ENCODE measurements at regions not wholly inside any gene's neighbourhood (a gene's known extent, or its start where the extent isn't known, plus 50 kb on each side); places are given as distances from the start of the nearest gene placed in this dataset.

DNA sequence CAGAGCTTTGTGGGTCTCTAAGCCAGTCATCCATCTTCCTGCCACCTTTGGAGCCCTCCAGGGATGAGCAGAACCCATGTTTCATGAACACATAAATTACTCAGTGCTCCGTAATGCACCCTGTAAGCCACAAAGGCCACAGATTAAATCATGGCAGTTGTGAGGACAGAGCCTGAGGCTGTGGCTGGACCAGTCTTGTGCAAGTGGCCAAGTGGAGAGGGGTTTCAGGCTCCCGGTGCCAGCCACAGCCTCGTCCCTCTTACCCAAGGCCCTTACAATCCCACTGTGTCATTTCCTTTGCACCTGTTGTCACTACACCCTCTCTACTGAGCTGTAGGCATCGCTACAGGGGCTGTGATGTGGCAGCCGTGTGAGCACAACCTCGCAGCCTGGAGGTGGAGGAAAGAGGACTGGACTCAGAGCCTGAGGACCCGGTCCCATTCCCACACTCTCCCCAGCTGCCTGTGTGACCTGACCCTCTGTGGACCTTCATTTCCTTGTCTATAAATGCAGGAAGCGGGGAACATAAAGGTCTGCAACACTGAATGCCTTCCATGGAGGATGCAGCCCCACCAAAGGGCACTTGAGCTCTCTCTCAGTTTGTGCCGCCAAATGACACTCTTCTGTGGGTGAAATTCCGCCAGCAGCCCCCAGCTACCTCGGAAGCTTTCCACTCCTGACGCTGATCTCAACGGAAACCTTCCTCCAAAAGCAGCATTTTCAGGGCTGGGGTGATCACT is 792.0 kb downstream of the UQCRFS1 start:
- DNase-seq (ENCODE audit: low spot score), result no peak

- DNase-seq (ENCODE audit: low spot score), result no peak
Measured at GRCh38 chr19:28419312-28419711, 793.6 kb downstream of the UQCRFS1 start.

DNA sequence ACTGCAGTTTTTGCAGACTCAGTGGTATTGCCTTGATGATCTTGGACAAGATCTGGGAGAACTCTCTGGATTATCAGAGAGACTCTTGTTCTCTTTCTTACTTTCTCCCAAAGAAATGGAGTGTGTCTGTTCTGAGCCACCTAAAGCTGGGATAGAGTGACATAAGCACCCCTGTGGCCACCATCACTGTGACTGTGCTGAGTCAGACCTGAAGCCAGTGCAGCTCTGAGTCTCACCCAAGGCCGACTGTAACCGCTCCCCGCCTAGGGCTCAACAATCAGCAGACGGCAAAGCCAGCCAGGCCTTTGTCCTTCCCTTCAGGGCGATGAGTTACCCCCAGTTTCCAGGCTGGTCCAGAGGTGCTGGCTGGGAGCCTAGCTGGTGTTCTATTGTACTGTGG is 795.6 kb downstream of the UQCRFS1 start:
- DNase-seq (ENCODE audit: low spot score), result no peak

GRCh38 chr19:28416245-28416644 is 796.7 kb downstream of the UQCRFS1 start:
- no peak for DNase-seq (ENCODE audit: low spot score)

DNA sequence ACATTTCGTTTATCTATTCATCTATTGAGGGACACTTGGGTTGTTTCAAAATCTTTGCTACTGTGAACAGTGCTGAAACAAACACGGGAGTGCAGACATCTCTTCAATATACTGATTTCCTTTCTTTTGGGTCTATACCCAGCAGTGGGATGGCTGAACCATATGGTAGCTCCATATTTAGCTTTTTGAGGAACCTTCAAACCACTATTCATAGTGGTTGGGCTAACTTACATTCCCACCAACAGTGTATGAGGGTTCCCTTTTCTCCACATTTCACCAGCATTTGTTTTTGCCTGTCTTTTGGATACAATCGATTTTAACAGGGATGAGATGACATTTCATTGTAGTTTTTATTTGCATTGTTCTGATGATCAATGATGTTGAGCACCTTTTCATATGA is 798.2 kb downstream of the UQCRFS1 start:
- no peak for DNase-seq (ENCODE audit: low spot score)

DNA sequence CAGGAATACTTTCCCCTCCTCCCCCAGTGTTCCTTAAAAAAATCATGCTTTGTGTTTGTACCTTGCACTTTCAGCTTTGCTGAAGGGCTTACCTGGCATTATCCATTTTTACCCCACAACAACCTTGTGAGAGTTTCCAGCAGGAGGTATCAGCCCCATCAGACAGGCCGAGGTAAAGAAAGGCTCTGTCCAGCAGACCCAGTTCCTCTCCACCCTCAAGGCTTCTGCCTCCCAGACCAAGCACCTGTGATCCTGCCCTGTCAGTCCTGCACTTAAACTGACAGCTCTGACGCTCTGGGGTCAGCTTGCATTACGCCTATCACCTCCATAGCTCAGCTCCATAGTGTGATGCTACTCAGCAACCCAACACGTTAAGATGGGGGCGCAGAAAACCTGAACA is 803.1 kb downstream of the UQCRFS1 start:
- DNase-seq (ENCODE audit: low spot score), result no peak

DNA sequence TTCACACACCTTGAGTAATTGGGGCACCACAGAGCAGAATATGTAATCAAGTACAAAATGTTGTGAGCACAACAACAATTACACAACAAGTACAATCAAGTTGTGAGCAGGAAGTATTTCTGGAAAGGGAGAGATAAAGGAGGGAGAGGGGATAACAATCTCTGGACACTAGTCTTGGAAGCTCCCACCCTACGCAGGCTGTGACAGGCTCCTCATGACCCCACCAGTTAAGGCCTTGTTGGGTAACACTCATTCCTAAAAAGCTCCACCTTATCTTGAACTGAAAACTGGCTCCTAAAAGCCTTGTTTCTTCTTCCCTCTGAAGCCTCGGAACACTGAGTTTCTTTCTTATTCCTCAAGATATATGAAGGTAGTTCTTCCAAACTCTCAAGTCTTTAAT is 806.0 kb downstream of the UQCRFS1 start:
- no peak for DNase-seq (ENCODE audit: low spot score)

DNA sequence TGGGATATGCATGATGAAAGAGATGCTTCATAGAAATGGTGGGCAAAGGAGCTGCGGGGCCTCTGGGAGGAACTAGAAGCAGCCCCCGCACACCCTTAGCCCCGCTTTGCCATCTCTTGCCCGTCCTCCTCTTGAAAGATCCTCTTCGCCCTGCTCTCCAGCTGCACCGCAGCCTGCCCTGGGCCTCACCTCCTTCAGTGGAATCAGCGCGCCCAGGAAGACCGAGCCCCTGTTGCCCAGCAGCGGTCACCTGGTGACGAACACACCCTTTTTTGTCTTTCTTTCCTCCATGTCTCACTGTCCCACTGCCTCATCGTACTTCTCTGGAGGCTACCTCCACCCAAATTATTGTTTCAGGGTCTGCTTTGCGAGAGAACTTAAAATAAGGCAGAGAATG is 807.6 kb downstream of the UQCRFS1 start:
- DNase-seq (ENCODE audit: low spot score), result no peak

- DNase-seq (ENCODE audit: low spot score), result no peak
Measured at GRCh38 chr19:28404472-28404871, 808.5 kb downstream of the UQCRFS1 start.

DNA sequence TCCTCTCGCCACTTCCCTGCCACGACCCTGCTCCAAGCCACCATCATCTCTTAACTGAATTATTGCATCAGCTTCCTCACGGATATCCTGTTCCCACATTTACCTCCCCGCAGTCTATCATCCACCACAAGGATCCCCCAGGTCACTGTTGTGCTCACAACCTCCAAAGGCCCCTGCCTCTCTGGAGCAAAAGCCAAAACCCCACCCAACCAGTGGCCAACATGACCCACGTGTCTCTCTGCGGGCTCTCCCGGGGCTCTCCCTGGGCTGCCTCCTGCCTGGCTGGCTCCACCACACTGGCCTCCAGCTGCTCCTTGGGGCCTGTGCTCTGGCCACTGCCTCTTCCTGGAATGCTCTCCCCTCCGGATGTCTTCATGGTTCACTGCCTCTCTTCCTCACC is 809.3 kb downstream of the UQCRFS1 start:
- DNase-seq (ENCODE audit: low spot score), result no peak

GRCh38 chr19:28402701-28403290 is 810.2 kb downstream of the UQCRFS1 start:
- no peak for DNase-seq (ENCODE audit: low spot score)

GRCh38 chr19:28401739-28402424 is 811.1 kb downstream of the UQCRFS1 start:
- no peak for DNase-seq (ENCODE audit: low spot score)

DNA sequence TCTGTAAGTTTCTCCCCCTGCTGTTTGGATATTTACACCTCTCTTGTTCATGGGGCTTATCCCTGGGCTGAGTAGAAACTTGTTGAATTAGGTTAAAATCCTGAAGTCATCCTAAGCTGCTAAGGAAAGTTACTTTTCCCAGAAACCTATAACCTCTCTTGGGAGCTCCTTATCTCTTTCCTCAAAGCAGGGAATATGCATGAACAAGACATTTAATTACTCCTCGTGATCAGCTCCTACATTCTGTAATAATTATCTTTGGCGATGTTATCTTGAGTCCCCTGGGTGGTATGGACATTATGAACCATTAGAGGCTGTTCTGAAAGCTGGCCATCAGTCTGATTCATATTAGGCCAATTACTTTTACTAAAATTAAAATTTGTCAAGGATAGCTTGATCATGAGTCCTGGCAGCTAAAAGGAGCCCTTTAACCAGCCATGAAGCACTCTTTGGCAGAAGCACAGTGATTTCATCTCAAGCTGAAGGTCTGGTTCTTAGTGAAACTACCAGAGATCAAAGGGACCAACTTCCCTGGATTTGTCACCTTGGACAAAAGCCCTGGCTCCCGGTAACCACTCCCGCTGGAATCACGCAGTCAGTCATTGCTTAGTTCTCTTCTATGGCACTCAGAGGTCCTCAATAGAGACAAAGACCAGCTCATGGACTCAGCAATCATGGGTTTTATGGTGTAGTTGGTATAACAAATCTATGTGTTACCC is 811.8 kb downstream of the UQCRFS1 start:
- no peak for DNase-seq (ENCODE audit: low spot score)

DNA sequence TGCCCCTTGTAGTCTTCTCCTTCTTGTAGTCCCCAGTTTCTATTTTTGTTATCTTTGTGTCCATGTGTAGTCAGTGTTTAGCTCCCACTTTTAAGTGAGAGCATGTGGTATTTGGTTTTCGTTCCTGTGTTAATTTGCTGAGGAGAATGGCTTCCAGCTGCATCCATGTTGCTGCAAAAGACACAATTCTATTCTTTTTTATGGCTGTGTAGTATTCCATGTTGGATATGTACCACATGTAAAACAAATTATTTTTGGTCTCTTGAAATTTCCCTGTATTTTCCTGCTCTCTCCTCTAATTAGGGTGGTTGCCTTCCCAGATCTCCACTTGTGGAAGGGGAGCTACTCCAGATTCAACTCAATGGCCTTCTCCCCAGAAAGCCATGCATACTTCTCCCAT is 813.8 kb downstream of the UQCRFS1 start:
- no peak for DNase-seq (ENCODE audit: low spot score)

- no peak for DNase-seq (ENCODE audit: low spot score)
Measured at GRCh38 chr19:28397800-28398199, 815.2 kb downstream of the UQCRFS1 start.

DNA sequence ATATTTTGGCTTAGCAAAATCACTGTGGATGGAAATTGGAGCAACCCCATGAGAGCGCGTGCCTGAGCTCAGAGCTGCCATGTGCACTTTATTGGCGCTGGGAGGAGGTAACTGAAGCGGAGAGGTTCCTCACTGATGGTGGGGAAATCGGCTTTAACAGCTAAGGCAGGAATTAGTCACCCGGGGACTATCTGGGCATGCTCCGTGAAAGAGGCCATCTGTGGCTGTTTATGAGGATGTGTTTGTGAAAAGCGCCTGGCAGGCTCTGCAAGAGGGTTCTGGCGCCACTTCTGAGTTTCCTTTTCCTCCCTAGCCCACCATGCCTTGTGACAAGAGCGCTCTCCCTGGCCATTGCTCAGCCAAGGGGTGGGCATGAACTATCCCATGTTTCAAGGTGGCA is 815.6 kb downstream of the UQCRFS1 start:
- DNase-seq (ENCODE audit: low spot score), result no peak

GRCh38 chr19:28396287-28396831 is 816.6 kb downstream of the UQCRFS1 start:
- no peak for DNase-seq (ENCODE audit: low spot score)

GRCh38 chr19:28394725-28395124 is 818.2 kb downstream of the UQCRFS1 start:
- no peak for DNase-seq (ENCODE audit: low spot score)

DNA sequence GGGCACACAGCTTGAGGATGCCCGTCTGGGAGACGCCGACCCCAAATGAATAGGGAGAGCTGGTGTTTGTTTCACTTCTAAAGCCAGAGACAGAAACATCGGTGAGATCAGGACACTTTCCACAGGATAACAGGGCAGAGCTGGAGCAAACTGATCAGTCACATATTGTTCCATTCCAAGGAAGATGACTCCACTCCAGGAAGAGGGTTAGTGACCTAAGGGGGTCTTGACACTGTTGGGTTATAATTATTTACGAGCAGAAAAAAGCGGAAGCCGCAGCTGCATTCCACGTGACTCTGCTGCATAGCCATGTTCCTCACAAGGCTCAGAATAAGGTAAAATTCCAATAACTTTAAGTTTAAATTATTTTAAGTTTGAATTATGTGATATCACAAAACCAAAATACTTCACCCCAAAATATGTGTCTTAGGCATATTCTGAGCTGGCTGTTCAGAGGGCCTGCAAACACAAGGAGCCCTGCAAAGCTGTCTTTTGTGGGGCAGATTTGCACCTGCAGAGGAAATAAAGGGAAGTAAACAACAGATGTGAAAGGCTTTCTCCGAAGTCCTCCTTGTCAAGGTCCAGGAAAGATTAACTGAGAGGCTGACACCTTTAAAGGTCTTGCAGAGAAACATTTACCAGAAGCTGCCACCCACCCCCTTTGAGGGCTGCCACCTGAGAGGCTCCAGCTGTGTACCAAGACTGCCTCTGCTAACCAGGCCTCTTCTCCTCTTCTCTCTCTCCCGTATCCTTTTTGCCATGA is 819.2 kb downstream of the UQCRFS1 start:
- DNase-seq (ENCODE audit: low spot score), result no peak

- DNase-seq (ENCODE audit: low spot score), result no peak
Measured at GRCh38 chr19:28388988-28389387, 824.0 kb downstream of the UQCRFS1 start.

DNA sequence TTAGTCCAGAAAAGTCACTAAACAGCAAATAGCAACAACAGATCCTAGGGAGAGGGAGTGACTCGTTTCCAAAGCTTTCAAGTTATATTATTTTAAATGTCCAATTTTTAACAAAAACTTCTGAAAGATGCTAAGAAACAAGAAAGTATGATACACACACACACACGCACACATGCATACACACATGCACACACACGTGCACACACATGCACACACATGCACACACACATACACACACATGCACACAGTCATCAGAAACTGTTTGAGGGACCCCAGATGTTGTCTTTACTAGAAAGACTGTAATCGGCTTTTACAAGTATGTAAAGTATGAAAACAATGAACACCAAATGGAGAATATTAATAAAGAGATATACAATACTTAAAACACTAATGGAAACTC is 825.4 kb downstream of the UQCRFS1 start:
- DNase-seq (ENCODE audit: low spot score), result no peak

GRCh38 chr19:28386470-28386869 is 826.5 kb downstream of the UQCRFS1 start:
- DNase-seq (ENCODE audit: low spot score), result no peak

Data from D341Med (cell line).